Suprapubic skin (tissue), 3 donors: ENCODE measurements at regions not wholly inside any gene's neighbourhood (a gene's known extent, or its start where the extent isn't known, plus 50 kb on each side); places are given as distances from the start of the nearest gene placed in this dataset.

Experiments used
- EP300 ChIP-seq: sonication (generic); formaldehyde crosslinking; IDR thresholded peaks from one replicate; pipeline ENCODE4 v1.6.1; 2017; ENCODE audit warnings: antibody characterized with exemption
- POLR2A ChIP-seq, 2 donors: fragments of 450-650 bp; IDR thresholded peaks; one replicate each; pipeline ENCODE4 v1.6.1; 2017; ENCODE audit warnings: antibody characterized with exemption in 2 of 2, mild to moderate bottlenecking in 2 of 2, moderate library complexity in 2 of 2
- TF ChIP-seq, protein P1 (sequence below), 2 donors: fragments of 200-600 bp in 1 of 2; fragments of 450-650 bp in 1 of 2; sonication (generic) in 1 of 2; IDR thresholded peaks; one replicate each; pipeline ENCODE4 v1.5.1; 2016 to 2019; ENCODE audit warnings: antibody characterized with exemption in 2 of 2, mild to moderate bottlenecking in 1 of 2, moderate library complexity in 1 of 2

DNA sequence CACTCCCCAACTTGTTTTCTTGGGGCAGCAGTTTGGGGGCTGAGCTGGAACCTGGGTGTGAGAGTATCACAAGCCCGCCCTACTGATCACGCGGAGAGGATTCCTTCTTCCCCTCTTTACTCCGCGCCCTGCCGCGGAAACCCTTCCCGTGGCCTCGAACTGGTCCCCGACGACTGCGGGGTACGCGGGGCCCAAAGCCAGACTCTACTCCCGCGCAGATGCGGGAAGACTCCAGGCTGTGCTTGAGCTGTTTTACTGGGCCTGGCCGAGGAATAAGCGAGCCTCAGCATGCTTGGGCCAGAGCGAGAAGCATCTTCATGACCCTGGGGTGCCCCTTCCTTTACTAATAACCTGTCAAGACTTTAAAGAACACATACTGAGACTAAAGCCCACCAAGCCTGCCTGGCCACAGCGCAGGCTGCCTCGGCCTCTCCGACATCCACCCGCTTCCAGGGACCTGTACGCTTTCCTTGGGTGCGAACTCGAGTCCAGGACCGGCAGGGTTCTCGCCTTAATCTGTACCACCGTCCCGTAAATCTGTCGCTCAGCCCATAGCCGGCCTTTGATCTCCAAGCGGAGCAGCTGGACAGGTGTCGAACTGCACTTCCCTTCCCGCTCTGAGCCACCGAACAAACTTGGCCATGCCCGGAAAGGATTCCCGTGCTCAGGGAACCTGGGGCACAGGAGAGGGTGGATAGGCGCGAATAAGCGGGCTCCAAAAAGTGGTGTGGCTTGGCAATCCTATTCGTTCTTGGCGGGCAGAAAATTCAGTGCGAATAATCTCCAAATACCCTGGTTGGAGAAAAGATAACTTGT, 55.0 kb upstream of the TMEM33 start:
- TF ChIP-seq, protein P1, sequence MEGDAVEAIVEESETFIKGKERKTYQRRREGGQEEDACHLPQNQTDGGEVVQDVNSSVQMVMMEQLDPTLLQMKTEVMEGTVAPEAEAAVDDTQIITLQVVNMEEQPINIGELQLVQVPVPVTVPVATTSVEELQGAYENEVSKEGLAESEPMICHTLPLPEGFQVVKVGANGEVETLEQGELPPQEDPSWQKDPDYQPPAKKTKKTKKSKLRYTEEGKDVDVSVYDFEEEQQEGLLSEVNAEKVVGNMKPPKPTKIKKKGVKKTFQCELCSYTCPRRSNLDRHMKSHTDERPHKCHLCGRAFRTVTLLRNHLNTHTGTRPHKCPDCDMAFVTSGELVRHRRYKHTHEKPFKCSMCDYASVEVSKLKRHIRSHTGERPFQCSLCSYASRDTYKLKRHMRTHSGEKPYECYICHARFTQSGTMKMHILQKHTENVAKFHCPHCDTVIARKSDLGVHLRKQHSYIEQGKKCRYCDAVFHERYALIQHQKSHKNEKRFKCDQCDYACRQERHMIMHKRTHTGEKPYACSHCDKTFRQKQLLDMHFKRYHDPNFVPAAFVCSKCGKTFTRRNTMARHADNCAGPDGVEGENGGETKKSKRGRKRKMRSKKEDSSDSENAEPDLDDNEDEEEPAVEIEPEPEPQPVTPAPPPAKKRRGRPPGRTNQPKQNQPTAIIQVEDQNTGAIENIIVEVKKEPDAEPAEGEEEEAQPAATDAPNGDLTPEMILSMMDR (IDR thresholded peaks at IDR 0.05): no peak
- TF ChIP-seq EP300: no peak
- TF ChIP-seq POLR2A (IDR thresholded peaks at IDR 0.05): no peak
